Breast epithelium (tissue), 3 donors: ENCODE measurements at regions not wholly inside any gene's neighbourhood (a gene's known extent, or its start where the extent isn't known, plus 50 kb on each side); places are given as distances from the start of the nearest gene placed in this dataset.

Experiments used
- CTCF ChIP-seq, 3 donors: fragments of 450-650 bp; IDR thresholded peaks; one replicate each; pipeline ENCODE4 v1.5.1; 2016 to 2017; ENCODE audit warnings: antibody characterized with exemption in 3 of 3, mild to moderate bottlenecking in 3 of 3, moderate library complexity in 3 of 3
- POLR2A ChIP-seq: fragments of 450-650 bp; IDR thresholded peaks from one replicate; pipeline ENCODE4 v1.6.1; 2016; ENCODE audit warnings: antibody characterized with exemption, mild to moderate bottlenecking, moderate library complexity
- POLR2AphosphoS5 ChIP-seq, 3 donors: sonication (generic); formaldehyde crosslinking; IDR thresholded peaks; one replicate each; pipeline ENCODE4 v1.6.1; 2017; ENCODE audit warnings: antibody characterized with exemption in 3 of 3

DNA sequence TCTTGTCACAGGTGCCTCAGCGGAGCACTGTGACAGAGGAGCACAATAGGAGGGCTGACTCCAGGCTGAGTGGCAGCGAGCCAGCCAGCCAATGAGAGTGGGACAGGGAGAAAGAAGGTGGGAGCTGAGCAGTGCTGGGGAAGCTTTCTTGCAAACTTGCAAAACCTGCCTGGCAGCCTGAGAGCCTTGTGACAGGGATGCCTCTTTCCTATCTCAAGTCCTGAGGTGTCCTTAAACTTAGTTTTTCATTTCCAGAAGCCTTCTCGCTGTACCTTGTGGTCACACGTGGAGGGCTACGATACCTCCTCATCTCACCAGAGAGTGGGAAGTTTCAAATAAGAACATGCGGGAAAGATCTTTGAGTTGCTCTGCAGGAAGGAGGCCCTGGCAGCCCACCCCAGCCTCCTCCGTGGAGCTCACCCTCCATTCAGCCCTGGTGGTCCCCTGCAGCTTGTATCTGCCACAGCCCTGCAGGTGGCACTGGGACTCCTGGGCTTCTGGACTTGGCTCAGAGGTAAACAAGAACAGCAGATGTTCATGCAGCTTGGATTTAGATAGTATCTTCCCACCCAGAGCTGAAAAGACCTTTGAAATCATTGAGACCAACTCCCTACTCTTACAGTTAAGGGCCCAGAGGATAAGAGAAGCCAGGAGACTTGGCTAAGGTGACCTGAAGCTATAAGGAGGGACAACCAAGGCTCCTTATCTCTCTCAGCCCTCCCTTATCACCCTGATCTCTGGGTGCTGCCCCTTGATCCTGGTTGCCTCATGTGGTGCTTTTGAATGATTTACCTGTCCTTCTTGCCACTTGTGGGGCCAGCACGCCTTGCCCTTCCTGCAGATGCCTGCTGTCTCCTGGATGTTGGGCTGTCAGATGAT is 153.5 kb upstream of the MAX start:
- TF ChIP-seq CTCF (IDR thresholded peaks at IDR 0.05) (no peak), POLR2A (no peak), POLR2AphosphoS5 (IDR thresholded peaks at IDR 0.05) (peak in 1 of 3 donors; percentile 8)
